ENCODE measurements at regions not wholly inside any gene's neighbourhood (a gene's known extent, or its start where the extent isn't known, plus 50 kb on each side); places are given as distances from the start of the nearest gene placed in this dataset.
A peak's percentile ranks its signal among the peaks of the same experiment; 100 is the strongest.
"Not testable (repeated sequence)": the region's sequence is repeated elsewhere in the genome, so short reads cannot be mapped to it uniquely, and the experiment has no call there.

DNA sequence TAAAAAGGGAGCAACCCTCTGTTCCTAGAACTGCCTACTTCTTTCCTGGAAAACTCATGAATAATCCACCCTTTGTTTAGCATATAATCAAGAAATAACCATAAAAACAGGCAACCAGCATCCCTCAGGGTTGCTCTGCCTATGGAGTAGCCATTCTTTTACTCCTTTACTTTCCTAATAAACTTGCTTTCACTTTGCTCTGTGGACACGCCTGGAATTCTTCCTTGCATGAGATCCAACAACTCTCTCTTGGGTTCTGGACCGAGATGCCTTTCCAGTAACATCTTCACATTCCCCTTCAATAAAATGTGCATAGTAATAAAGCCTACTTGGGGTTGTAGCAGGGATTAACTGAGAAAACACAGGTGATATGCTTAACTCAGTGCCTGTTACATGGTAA is 286.4 kb upstream of the AMIGO2 start:
- DNase-seq (no peak), ATAC-seq (no peak)
- intact Hi-C loops (cut with DNase I; ENCODE audit: low total_unique reads) = no loop called here
- in situ Hi-C loops (cut with MboI; ENCODE audit: low sequenced_read_pairs in 4 of 4) = no loop called here
- Histone ChIP-seq H3K4me3 (no peak overlapping the region), H3K9me3 (no peaks in the 10 kb centered on the region), H3K4me1 (peaks cover 0 to under 1% of the 10 kb centered on the region in 2 donors), H3K36me3 (no peaks in the 10 kb centered on the region), H3K27ac (no peak overlapping the region), H3K27me3 (no peaks in the 10 kb centered on the region)
- TF ChIP-seq POLR2A (IDR thresholded peaks at IDR 0.05) = no peak
- TF ChIP-seq, protein P1, sequence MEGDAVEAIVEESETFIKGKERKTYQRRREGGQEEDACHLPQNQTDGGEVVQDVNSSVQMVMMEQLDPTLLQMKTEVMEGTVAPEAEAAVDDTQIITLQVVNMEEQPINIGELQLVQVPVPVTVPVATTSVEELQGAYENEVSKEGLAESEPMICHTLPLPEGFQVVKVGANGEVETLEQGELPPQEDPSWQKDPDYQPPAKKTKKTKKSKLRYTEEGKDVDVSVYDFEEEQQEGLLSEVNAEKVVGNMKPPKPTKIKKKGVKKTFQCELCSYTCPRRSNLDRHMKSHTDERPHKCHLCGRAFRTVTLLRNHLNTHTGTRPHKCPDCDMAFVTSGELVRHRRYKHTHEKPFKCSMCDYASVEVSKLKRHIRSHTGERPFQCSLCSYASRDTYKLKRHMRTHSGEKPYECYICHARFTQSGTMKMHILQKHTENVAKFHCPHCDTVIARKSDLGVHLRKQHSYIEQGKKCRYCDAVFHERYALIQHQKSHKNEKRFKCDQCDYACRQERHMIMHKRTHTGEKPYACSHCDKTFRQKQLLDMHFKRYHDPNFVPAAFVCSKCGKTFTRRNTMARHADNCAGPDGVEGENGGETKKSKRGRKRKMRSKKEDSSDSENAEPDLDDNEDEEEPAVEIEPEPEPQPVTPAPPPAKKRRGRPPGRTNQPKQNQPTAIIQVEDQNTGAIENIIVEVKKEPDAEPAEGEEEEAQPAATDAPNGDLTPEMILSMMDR (IDR thresholded peaks at IDR 0.05 in 4 of 5, conservative IDR thresholded peaks at IDR 0.05 in 1 of 5) = no peak

DNA sequence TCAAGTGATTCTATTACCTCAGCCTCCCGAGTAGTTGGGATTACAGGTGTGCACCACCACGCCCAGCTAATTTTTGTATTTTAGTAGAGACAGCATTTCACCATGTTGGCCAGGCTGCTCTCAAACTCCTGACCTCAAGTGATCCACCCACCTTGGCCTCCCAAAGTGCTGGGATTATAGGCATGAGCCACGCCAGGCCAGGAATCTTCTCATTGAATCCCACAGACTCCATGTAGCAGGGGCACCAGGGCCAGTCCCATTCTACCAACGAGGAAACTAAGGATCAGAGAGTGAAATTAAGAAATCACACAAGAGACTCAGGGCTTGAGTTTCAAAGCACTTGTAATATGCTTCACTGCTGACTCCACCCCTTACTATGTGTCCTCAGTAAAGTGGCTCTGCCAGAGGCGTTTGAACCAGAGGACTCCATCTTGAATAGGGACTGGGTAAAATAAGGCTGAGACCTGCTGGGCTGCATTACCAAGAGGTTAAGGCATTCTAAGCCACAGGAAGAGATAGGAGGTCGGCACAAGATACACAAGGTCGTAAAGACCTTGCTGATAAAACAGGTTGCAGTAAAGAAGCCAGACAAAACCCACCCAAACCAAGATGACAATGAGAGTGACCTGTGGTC is 285.8 kb upstream of the AMIGO2 start:
- H3K4me3 ChIP-seq; H3K27ac ChIP-seq; intact Hi-C loops (cut with DNase I; ENCODE audit: low total_unique reads); H3K4me1 ChIP-seq; H3K9me3 ChIP-seq; in situ Hi-C loops (cut with MboI; ENCODE audit: low sequenced_read_pairs in 4 of 4); H3K27me3 ChIP-seq; DNase-seq; H3K36me3 ChIP-seq; ATAC-seq: not testable (repeated sequence)

DNA sequence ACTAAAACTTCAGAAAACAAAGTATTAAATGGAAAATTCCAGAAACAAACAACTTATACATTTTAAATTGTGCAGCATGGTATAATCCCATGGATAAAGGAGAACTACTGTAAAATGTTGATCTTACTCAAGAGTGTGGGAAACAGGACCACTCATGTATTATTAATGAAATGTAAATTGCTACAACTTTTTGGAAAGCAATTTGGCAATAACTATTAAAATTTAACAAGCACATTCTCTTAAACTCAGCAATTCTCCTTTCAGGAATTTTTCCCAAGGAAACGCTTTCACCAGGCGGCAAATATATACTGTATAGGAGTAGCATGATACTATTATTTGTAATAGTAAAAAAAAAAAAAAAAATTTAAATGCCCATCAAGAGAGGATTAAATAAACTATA is 284.5 kb upstream of the AMIGO2 start:
- in situ Hi-C loops (cut with MboI; ENCODE audit: low sequenced_read_pairs in 4 of 4) (no loop called here), intact Hi-C loops (cut with DNase I; ENCODE audit: low total_unique reads) (no loop called here)
- no peak for DNase-seq
- ATAC-seq = no peak
- Histone ChIP-seq H3K27ac (no peak overlapping the region), H3K9me3 (no peaks in the 10 kb centered on the region), H3K36me3 (no peaks in the 10 kb centered on the region), H3K4me3 (no peak overlapping the region), H3K4me1 (peaks cover 0 to 3% of the 10 kb centered on the region in 2 donors), H3K27me3 (no peaks in the 10 kb centered on the region)
- TF ChIP-seq POLR2A (IDR thresholded peaks at IDR 0.05) = no peak
- TF ChIP-seq, protein P1 (IDR thresholded peaks at IDR 0.05 in 4 of 5, conservative IDR thresholded peaks at IDR 0.05 in 1 of 5) = no peak

DNA sequence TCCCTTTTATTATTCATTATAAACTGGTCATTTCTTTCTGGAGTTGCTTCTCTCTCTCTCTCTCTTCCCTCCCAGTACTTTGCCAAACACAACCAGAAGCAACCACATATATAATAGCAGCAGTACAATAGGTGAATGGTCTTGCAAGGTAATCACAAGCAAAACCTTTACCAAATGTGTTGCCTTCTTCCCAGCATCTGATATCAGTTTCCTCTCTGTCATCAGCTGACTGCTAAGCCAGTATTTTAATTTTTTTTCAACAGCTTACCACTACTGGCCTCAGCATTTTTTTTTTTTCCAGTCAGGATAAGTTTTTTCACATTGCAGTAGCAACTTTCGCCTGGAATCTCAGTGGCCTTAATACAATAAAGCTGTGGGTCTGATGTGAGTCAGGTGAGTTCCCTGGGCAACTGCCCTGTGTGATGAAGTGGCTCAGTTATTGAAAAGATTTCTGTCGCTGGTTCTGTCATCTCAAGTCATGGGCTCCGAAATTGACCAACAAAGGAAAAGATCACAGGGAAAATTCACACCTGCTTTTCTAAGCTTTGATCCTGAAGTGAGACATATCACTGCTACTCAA is 282.5 kb upstream of the AMIGO2 start:
- in situ Hi-C loops (cut with MboI; ENCODE audit: low sequenced_read_pairs in 4 of 4) (no loop called here), intact Hi-C loops (cut with DNase I; ENCODE audit: low total_unique reads) (no loop called here)
- no peak for DNase-seq
- Histone ChIP-seq H3K27ac (peak overlapping the region; percentile 14 to 66 (median 52)), H3K4me3 (no peak overlapping the region), H3K27me3 (no peaks in the 10 kb centered on the region), H3K4me1 (peaks cover 0 to 3% of the 10 kb centered on the region in 2 donors), H3K36me3 (no peaks in the 10 kb centered on the region), H3K9me3 (no peaks in the 10 kb centered on the region)
- TF ChIP-seq, protein P1 (IDR thresholded peaks at IDR 0.05 in 4 of 5, conservative IDR thresholded peaks at IDR 0.05 in 1 of 5) = no peak
- TF ChIP-seq POLR2A (IDR thresholded peaks at IDR 0.05) = no peak
- no peak for ATAC-seq

- in situ Hi-C loops (cut with MboI; ENCODE audit: low sequenced_read_pairs in 4 of 4) (no loop called here), intact Hi-C loops (cut with DNase I; ENCODE audit: low total_unique reads) (no loop called here)
- Histone ChIP-seq H3K27me3 (no peaks in the 10 kb centered on the region), H3K4me3 (no peak overlapping the region), H3K9me3 (no peaks in the 10 kb centered on the region), H3K4me1 (peaks cover 0 to 3% of the 10 kb centered on the region in 2 donors), H3K36me3 (no peaks in the 10 kb centered on the region), H3K27ac (peak overlapping the region; percentile 14 to 66 (median 52))
- peak in 1 of 2 donors; percentile 4 for DNase-seq
- TF ChIP-seq, protein P1 (IDR thresholded peaks at IDR 0.05 in 4 of 5, conservative IDR thresholded peaks at IDR 0.05 in 1 of 5) = no peak
- no peak for TF ChIP-seq POLR2A (IDR thresholded peaks at IDR 0.05)
- no peak for ATAC-seq
Measured at GRCh38 chr12:47361389-47362021, 281.7 kb upstream of the AMIGO2 start.

All from gastrocnemius medialis (tissue), 4 donors.